IMR-90 (cell line): ENCODE measurements at regions not wholly inside any gene's neighbourhood (a gene's known extent, or its start where the extent isn't known, plus 50 kb on each side); places are given as distances from the start of the nearest gene placed in this dataset.

Source experiments
- BHLHE40 ChIP-seq: fragments of 150-350 bp; IDR thresholded peaks from 2 replicates; pipeline ENCODE4 v1.6.1; 2016; ENCODE audit warnings: mild to moderate bottlenecking, low read depth, low read length
- CEBPB ChIP-seq: IDR thresholded peaks from 2 replicates; pipeline ENCODE4 v1.6.1; 2012; ENCODE audit warnings: low read depth, low read length, improper control_type of control experiment
- CHD1 ChIP-seq: IDR thresholded peaks from 2 replicates; pipeline ENCODE4 v1.6.1; 2012; ENCODE audit warnings: low read depth, low read length, improper control_type of control experiment
- FOS ChIP-seq: fragments of 150-350 bp; IDR thresholded peaks from 2 replicates; pipeline ENCODE4 v1.6.1; 2016; ENCODE audit warnings: low read depth, low read length
- MAZ ChIP-seq: IDR thresholded peaks from 2 replicates; pipeline ENCODE4 v1.6.1; 2012; ENCODE audit warnings: low read depth, mild to moderate bottlenecking, low read length, improper control_type of control experiment, moderate library complexity, borderline replicate concordance
- MXI1 ChIP-seq: IDR thresholded peaks from 2 replicates; pipeline ENCODE4 v1.6.1; 2012; ENCODE audit warnings: low read depth, mild to moderate bottlenecking, low read length, moderate library complexity, borderline replicate concordance
- NFE2L2 ChIP-seq: fragments of 150-350 bp; IDR thresholded peaks from 2 replicates; pipeline ENCODE4 v1.6.1; 2016; ENCODE audit warnings: low read depth, mild to moderate bottlenecking, low read length
- POLR2A ChIP-seq: IDR thresholded peaks from 2 replicates; pipeline ENCODE4 v1.6.1; 2012; ENCODE audit warnings: mild to moderate bottlenecking, low read depth, low read length
- RAD21 ChIP-seq: IDR thresholded peaks from 2 replicates; pipeline ENCODE4 v1.6.1; 2012; ENCODE audit warnings: low read length, improper control_type of control experiment
- RCOR1 ChIP-seq: IDR thresholded peaks from 2 replicates; pipeline ENCODE4 v1.6.1; 2012; ENCODE audit warnings: mild to moderate bottlenecking, low read length, improper control_type of control experiment; ENCODE audit not compliant: insufficient replicate concordance
- RFX5 ChIP-seq: IDR thresholded peaks from 2 replicates; pipeline ENCODE4 v1.8.0; 2012; ENCODE audit warnings: low read depth, mild to moderate bottlenecking, low read length, moderate library complexity
- SMC3 ChIP-seq: fragments of 150-350 bp; IDR thresholded peaks from 2 replicates; pipeline ENCODE4 v1.6.1; 2016; ENCODE audit warnings: low read depth, mild to moderate bottlenecking, antibody characterized with exemption, low read length, moderate library complexity
- TF ChIP-seq, protein P1 (sequence below): conservative IDR thresholded peaks from 2 replicates; pipeline ENCODE4 v1.5.1; 2012; ENCODE audit warnings: mild to moderate bottlenecking, low read depth, low read length, improper control_type of control experiment
- TF ChIP-seq, protein P2 (sequence below): fragments of 150-350 bp; IDR thresholded peaks from 2 replicates; pipeline ENCODE4 v1.6.1; 2016; ENCODE audit warnings: low read depth, mild to moderate bottlenecking, low read length, moderate library complexity, borderline replicate concordance

DNA sequence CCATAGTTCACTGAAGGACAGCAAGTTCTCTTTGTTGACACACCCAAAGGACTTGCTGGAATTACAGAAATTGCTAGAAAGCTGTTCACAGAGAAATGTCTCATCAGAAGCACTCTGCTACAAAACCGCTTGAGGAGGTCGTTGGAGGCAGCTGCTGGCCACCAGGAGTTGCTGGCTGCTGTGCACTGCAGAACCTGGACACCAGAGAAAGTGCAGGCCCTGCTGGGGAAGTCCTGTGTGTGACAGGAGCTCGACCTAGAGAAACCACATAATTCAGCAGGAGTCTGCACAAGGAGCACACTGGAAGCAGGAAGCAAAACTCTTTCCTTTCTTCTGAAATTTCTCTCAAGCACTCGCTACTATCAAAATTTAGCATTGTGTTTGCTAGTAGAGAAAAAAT, 461.5 kb upstream of the GHITM start:
- TF ChIP-seq, protein P1, sequence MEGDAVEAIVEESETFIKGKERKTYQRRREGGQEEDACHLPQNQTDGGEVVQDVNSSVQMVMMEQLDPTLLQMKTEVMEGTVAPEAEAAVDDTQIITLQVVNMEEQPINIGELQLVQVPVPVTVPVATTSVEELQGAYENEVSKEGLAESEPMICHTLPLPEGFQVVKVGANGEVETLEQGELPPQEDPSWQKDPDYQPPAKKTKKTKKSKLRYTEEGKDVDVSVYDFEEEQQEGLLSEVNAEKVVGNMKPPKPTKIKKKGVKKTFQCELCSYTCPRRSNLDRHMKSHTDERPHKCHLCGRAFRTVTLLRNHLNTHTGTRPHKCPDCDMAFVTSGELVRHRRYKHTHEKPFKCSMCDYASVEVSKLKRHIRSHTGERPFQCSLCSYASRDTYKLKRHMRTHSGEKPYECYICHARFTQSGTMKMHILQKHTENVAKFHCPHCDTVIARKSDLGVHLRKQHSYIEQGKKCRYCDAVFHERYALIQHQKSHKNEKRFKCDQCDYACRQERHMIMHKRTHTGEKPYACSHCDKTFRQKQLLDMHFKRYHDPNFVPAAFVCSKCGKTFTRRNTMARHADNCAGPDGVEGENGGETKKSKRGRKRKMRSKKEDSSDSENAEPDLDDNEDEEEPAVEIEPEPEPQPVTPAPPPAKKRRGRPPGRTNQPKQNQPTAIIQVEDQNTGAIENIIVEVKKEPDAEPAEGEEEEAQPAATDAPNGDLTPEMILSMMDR: no peak
- TF ChIP-seq RAD21 (no peak), POLR2A (no peak), MXI1 (no peak), MAZ (no peak), CEBPB (no peak), BHLHE40 (no peak), SMC3 (no peak), FOS (no peak), RCOR1 (no peak), CHD1 (no peak), NFE2L2 (no peak), RFX5 (no peak)
- TF ChIP-seq, protein P2, sequence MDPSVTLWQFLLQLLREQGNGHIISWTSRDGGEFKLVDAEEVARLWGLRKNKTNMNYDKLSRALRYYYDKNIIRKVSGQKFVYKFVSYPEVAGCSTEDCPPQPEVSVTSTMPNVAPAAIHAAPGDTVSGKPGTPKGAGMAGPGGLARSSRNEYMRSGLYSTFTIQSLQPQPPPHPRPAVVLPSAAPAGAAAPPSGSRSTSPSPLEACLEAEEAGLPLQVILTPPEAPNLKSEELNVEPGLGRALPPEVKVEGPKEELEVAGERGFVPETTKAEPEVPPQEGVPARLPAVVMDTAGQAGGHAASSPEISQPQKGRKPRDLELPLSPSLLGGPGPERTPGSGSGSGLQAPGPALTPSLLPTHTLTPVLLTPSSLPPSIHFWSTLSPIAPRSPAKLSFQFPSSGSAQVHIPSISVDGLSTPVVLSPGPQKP: no peak
